ENCODE measurements at regions not wholly inside any gene's neighbourhood (a gene's known extent, or its start where the extent isn't known, plus 50 kb on each side); places are given as distances from the start of the nearest gene placed in this dataset.
"Not testable (repeated sequence)": the region's sequence is repeated elsewhere in the genome, so short reads cannot be mapped to it uniquely, and the experiment has no call there.

- intact Hi-C loops (cut with micrococcal nuclease) = no loop called here
Observed at GRCh38 chr12:86712425-86712843, 456.2 kb upstream of the MGAT4C start.

DNA sequence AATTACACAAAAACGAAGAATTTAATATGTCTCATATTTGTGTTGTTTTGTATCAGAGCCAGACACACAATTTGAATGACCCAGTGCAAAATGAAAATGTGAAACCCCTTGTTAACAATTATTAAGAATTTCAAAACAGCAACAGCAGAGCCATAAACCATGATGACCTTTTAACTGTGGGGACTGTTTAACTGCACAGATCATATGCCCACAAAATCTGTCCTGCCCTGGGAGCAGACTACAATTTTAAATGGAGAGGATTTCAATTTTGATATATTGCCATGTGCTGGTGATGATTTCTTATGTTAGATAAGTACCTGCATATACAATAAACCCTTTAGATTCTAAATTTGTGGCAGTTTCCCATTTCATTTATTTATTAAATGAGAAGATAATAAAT, 455.5 kb upstream of the MGAT4C start:
- intact Hi-C loops (cut with micrococcal nuclease) = no loop called here

GRCh38 chr12:86710109-86710508, 453.9 kb upstream of the MGAT4C start:
- intact Hi-C loops (cut with micrococcal nuclease) = no loop called here

GRCh38 chr12:86709017-86709416, 452.8 kb upstream of the MGAT4C start:
- intact Hi-C loops (cut with micrococcal nuclease) = not testable (repeated sequence)

GRCh38 chr12:86698641-86698980, 442.4 kb upstream of the MGAT4C start:
- intact Hi-C loops (cut with micrococcal nuclease) = no loop called here

GRCh38 chr12:86697916-86698640, 441.9 kb upstream of the MGAT4C start:
- intact Hi-C loops (cut with micrococcal nuclease) = no loop called here

GRCh38 chr12:86683568-86684304, 427.5 kb upstream of the MGAT4C start:
- intact Hi-C loops (cut with micrococcal nuclease) = no loop called here

- intact Hi-C loops (cut with micrococcal nuclease) = no loop called here
Observed at GRCh38 chr12:86681060-86681459, 424.9 kb upstream of the MGAT4C start.

GRCh38 chr12:86675197-86675596, 419.0 kb upstream of the MGAT4C start:
- intact Hi-C loops (cut with micrococcal nuclease) = no loop called here

GRCh38 chr12:86670986-86671385, 414.8 kb upstream of the MGAT4C start:
- intact Hi-C loops (cut with micrococcal nuclease) = no loop called here

- intact Hi-C loops (cut with micrococcal nuclease) = no loop called here
Observed at GRCh38 chr12:86669010-86669409, 412.8 kb upstream of the MGAT4C start.

GRCh38 chr12:86666316-86666715, 410.1 kb upstream of the MGAT4C start:
- intact Hi-C loops (cut with micrococcal nuclease) = no loop called here

- intact Hi-C loops (cut with micrococcal nuclease) = no loop called here
Observed at GRCh38 chr12:86663716-86664115, 407.5 kb upstream of the MGAT4C start.

- intact Hi-C loops (cut with micrococcal nuclease) = no loop called here
Observed at GRCh38 chr12:86663173-86663572, 407.0 kb upstream of the MGAT4C start.

DNA sequence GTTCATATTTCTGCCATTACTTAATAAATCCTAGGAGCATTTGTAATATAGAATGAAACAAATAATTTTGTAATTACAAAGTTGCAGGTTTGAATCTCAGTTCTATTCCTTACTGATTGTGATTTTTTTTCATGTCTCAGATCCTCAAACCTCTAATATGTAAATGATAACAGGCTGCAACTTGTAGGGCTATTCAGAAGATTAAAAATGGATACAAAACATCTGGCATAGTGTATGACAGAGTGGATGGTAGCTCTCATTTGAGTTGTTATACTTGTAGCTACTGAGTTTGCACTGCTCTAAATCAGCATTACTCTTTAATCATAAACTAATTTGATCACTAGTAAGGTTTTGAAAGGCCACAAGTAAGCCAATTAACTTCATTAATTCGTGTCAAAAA, 406.3 kb upstream of the MGAT4C start:
- intact Hi-C loops (cut with micrococcal nuclease) = no loop called here

- intact Hi-C loops (cut with micrococcal nuclease) = no loop called here
Observed at GRCh38 chr12:86660488-86661147, 404.4 kb upstream of the MGAT4C start.

DNA sequence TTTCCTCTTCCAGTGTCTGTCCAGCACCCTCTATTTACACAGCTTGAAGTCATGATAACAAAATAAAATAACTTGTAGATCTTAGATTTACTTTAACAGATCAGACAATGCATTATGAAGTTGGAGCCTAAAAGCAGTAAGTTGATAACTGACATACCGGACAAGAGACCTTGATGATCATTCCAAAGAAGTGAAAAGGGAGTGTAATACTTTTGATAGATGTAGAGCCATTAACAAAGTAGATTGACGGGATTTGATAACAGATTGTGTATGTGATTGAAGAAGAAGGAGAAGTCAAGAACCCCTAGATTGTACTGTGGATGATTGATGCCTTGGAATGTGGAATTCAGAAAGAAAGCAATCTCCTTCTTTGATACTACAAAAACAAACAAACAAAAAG, 403.8 kb upstream of the MGAT4C start:
- intact Hi-C loops (cut with micrococcal nuclease) = no loop called here

GRCh38 chr12:86658303-86658702, 402.1 kb upstream of the MGAT4C start:
- intact Hi-C loops (cut with micrococcal nuclease) = no loop called here

DNA sequence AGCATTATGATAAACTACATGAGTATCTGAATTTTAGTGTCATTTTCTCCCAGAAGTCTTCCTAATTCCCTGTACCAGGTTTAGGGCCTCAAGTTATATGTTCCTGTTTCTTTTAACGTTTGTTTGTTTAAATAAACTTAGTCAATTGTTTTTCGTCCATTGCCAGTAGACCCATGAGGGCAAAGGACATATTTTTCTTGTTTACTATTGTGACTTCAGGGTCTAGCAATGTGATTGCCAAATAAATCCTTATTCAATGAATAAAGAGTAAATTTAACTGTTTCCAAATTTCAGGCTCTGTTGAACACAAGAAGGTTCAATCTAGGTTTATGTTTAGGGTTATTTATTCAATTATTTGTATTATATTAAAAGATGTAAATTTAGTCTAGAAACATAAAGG, 391.6 kb upstream of the MGAT4C start:
- intact Hi-C loops (cut with micrococcal nuclease) = no loop called here

DNA sequence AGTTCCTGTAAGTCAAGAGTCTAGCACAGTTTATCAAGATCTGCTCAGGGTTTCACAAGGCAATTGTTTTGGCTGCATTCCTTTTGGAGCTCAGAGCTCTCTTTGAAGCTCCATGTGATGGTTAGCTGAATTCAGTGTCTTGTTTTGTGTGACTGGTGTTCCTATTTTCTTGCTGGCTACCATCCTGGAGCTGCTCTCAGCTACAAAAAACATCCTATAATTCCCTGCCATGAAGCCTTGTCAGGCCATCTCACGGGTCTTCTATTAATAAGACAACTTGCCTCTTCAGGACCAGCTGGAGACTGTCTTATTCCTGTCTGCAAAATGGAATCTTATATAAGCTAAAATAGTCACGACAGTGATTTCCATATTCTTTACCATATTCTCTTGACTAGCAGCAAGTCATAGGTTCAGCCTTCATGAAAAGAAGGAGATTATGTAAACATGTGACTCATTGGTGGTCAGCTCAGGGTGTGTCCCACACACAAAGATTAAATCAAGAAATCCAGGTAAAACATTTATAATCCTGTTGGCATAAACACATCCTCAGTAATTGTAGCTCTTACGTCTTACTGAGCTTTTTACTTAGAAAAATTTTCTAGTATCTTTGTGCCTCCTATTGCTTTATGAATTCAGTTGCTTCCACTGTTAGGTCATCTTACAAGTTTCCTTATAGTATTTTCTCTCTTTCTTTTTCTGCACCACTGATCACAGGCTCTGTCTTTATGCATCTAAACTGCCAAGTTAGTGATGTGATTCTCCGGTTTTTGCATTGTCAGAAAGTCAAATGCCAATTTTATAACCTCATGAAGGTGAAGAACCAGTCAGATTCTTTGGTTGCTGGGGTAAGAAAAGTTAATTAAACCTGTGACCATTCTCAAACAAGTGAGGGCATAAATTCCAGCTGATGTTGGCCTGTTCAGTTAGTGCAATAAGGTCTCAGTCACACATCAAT, 378.5 kb upstream of the MGAT4C start:
- intact Hi-C loops (cut with micrococcal nuclease) = no loop called here

DNA sequence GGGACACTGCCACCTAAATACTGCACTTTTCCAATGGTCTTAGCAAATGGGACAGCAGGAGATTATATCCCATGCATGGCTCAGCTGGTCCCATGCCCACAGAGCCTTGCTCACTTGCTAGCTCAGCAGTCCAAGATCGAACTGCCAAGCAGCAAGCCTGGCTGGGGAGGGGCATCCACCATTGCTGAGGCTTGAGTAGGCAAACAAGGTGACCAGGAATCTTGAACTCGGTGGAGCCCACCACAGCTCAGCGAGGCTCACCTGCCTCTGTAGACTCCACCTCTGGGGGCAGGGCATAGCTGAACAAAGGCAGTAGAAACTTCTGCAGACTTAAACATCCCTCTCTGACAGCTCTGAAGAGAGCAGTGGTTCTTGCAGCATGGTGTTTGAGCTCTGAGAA, 370.8 kb upstream of the MGAT4C start:
- intact Hi-C loops (cut with micrococcal nuclease) = no loop called here
